ENCODE measurements at regions not wholly inside any gene's neighbourhood (a gene's known extent, or its start where the extent isn't known, plus 50 kb on each side); places are given as distances from the start of the nearest gene placed in this dataset.

GRCh38 chr14:42527141-42527540, 920.5 kb downstream of the LRFN5 start:
- ChIA-PET CTCF (no interaction called here), POLR2A (no interaction called here)

GRCh38 chr14:42523666-42524065, 917.0 kb downstream of the LRFN5 start:
- Histone ChIP-seq H3K27ac (ENCODE audit: extremely low read depth, low read depth, low read length) (no peak overlapping the region), H3K4me3 (ENCODE audit: low read depth, low read length) (no peak overlapping the region), H3K4me1 (ENCODE audit: control insufficient read depth, insufficient read depth, low read length) (no peaks in the 10 kb centered on the region), H3K9me3 (ENCODE audit: control insufficient read depth, insufficient read depth, low read depth, low read length) (no peaks in the 10 kb centered on the region), H3K36me3 (ENCODE audit: control insufficient read depth in 2 of 2, insufficient read depth in 1 of 2, low read length in 2 of 2) (no peaks in the 10 kb centered on the region)
- CTCF ChIA-PET: interaction anchor here (0.6 kb wide), 1 partner anchor 746 kb away, joined by 6 read pairs; no protein-coding TSS in a partner anchor
- POLR2A ChIA-PET: no interaction called here
- TF ChIP-seq ZNF18 (tag by site-specific recombination; IDR thresholded peaks at IDR 0.05) (no peak), ZEB2 (tag by site-specific recombination; IDR thresholded peaks at IDR 0.05) (no peak), ZIC2 (tag by site-specific recombination; IDR thresholded peaks at IDR 0.05) (no peak), ZNF843 (tag by site-specific recombination; IDR thresholded peaks at IDR 0.05) (no peak), WT1 (tag by site-specific recombination; IDR thresholded peaks at IDR 0.05) (no peak), OVOL3 (tag by site-specific recombination; IDR thresholded peaks at IDR 0.05) (no peak), ZBTB17 (tag by site-specific recombination; IDR thresholded peaks at IDR 0.05) (no peak), BCL11A (tag by site-specific recombination; IDR thresholded peaks at IDR 0.05; ENCODE audit: low read depth) (no peak), ZNF274 (IDR thresholded peaks at IDR 0.05; ENCODE audit: low read length) (no peak), ZNF274 (tag by site-specific recombination; IDR thresholded peaks at IDR 0.05; ENCODE audit: borderline replicate concordance) (no peak), ZNF324 (tag by site-specific recombination; IDR thresholded peaks at IDR 0.05) (no peak), ZNF561 (tag by site-specific recombination; IDR thresholded peaks at IDR 0.05; ENCODE audit: borderline replicate concordance) (no peak), ZNF112 (tag by site-specific recombination; IDR thresholded peaks at IDR 0.05) (no peak), KLF16 (tag by site-specific recombination; IDR thresholded peaks at IDR 0.05) (no peak), ATF2 (tag by site-specific recombination; IDR thresholded peaks at IDR 0.05; ENCODE audit: low read depth) (no peak)

More at GRCh38 chr14:42527141-42527540, 920.5 kb downstream of the LRFN5 start:
- H3K4me3 ChIP-seq (ENCODE audit: low read depth, low read length): no peak overlapping the region
- no peaks in the 10 kb centered on the region for H3K4me1 ChIP-seq (ENCODE audit: control insufficient read depth, insufficient read depth, low read length)
- H3K36me3 ChIP-seq (ENCODE audit: control insufficient read depth in 2 of 2, insufficient read depth in 1 of 2, low read length in 2 of 2): no peaks in the 10 kb centered on the region
- TF ChIP-seq PBX3 (CRISPR knock-in tag; IDR thresholded peaks at IDR 0.05): no peak
- no peak for TF ChIP-seq ZNF302 (tag by site-specific recombination; IDR thresholded peaks at IDR 0.05; ENCODE audit: low read depth)
- no peak for TF ChIP-seq ZNF157 (tag by site-specific recombination; IDR thresholded peaks at IDR 0.05)
- TF ChIP-seq ZNF596 (tag by site-specific recombination; IDR thresholded peaks at IDR 0.05): no peak
- TF ChIP-seq ELK4 (IDR thresholded peaks at IDR 0.05; ENCODE audit: borderline replicate concordance, low read depth, low read length): no peak
- no peak for TF ChIP-seq ZNF114 (tag by site-specific recombination; IDR thresholded peaks at IDR 0.05)
- no peak for TF ChIP-seq ZNF366 (tag by site-specific recombination; conservative IDR thresholded peaks at IDR 0.05)
- TF ChIP-seq ZNF202 (tag by site-specific recombination; IDR thresholded peaks at IDR 0.05; ENCODE audit: borderline replicate concordance): no peak
- TF ChIP-seq KLF8 (tag by site-specific recombination; IDR thresholded peaks at IDR 0.05): no peak
- no peak for TF ChIP-seq ZFP37 (tag by site-specific recombination; IDR thresholded peaks at IDR 0.05)
- no peak for TF ChIP-seq ZNF664 (tag by site-specific recombination; IDR thresholded peaks at IDR 0.05)
- no peak for TF ChIP-seq ZNF449 (tag by site-specific recombination; IDR thresholded peaks at IDR 0.05)
- TF ChIP-seq ZBTB21 (tag by site-specific recombination; IDR thresholded peaks at IDR 0.05): no peak
- TF ChIP-seq ZNF544 (tag by site-specific recombination; IDR thresholded peaks at IDR 0.05): no peak
- no peak for TF ChIP-seq SP7 (tag by site-specific recombination; IDR thresholded peaks at IDR 0.05)
- no peak for TF ChIP-seq ZNF548 (tag by site-specific recombination; IDR thresholded peaks at IDR 0.05)
- H3K9me3 ChIP-seq (ENCODE audit: control insufficient read depth, insufficient read depth, low read depth, low read length): no peaks in the 10 kb centered on the region
- no peak overlapping the region for H3K27ac ChIP-seq (ENCODE audit: extremely low read depth, low read depth, low read length)

Data from HEK293 (cell line).